ENCODE measurements at regions not wholly inside any gene's neighbourhood (a gene's known extent, or its start where the extent isn't known, plus 50 kb on each side); places are given as distances from the start of the nearest gene placed in this dataset.

DNA sequence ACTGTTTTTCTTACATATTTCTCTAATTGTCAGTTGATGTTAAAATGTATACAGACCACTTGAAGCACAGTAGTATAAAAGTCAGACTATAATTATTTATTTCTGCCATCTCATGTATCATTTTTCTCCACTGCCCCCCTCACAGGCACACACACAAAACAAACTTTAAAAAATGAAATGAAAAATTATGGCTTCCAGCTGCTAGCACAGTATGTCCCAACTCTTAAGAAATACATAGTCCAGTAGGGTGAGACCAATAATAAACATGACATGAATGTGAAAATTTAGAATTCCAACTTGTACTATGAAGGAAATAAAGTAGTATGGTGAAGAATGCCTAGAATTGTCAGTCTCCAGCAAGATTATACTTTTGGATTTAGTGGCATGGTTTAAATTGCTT is 1247.9 kb downstream of the JRKL start:
- no peaks in the 10 kb centered on the region for H3K36me3 Mint-ChIP-seq
- peaks cover 31% of the 10 kb centered on the region for H3K9me3 Mint-ChIP-seq
- DNase-seq, result no peak
- H3K27ac Mint-ChIP-seq, result no peak overlapping the region
- H3K4me3 Mint-ChIP-seq, result no peak overlapping the region
- POLR2A ChIA-PET, result no interaction called here
- CTCF ChIA-PET, result no interaction called here
- H3K4me1 Mint-ChIP-seq (ENCODE audit: low read depth), result no peaks in the 10 kb centered on the region
- intact Hi-C loops (cut with micrococcal nuclease), result no loop called here
- no peaks in the 10 kb centered on the region for H3K27me3 Mint-ChIP-seq

DNA sequence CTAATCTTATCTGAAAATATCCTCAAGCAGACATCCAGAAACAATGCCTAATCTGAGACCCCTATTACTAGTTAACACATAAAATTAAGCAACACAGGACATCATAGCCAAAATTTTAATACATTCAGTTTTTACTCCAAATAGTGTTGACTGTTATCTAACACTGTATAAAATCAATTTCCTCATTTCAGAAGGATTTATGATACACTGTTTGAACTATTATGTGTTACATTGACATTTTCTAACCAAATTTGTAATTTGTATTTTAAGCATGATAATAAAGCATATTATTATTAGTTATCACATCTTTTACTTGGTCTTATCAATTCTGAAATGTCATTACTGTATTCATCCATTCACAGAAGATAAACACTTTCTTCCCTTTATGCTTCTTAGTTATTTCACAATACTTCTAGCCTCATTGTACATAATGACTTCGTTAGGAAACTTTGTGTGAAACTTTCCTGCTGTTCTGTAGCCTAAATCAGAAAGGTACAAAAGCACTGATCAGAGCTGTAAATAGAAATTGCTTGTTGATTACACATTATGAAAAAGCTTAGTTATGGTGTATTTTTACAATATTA is 1248.9 kb downstream of the JRKL start:
- no peak for DNase-seq
- ChIA-PET POLR2A (no interaction called here), CTCF (no interaction called here)
- H3K36me3 Mint-ChIP-seq, result no peaks in the 10 kb centered on the region
- no peaks in the 10 kb centered on the region for H3K27me3 Mint-ChIP-seq
- no peak overlapping the region for H3K4me3 Mint-ChIP-seq
- H3K4me1 Mint-ChIP-seq (ENCODE audit: low read depth), result no peaks in the 10 kb centered on the region
- intact Hi-C loops (cut with micrococcal nuclease), result no loop called here
- H3K27ac Mint-ChIP-seq, result no peak overlapping the region
- peaks cover 24% of the 10 kb centered on the region for H3K9me3 Mint-ChIP-seq

DNA sequence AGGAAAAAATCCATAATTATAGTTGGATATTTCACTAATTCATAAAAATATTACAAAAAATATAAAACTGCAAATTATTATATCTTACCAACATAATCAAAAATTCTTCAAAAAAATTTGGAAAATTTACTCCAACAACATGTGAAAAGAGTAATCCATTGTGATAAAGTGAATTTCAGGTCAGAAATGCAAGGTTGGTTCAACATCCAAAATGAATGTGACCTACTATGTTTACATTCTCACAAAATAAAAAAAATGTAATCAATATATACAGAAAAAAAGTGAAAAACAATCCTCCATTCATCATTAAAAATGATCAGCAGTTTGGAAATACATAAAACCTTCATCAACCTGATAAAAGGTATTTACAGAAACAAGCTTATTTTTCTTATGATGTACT is 1252.2 kb downstream of the JRKL start:
- POLR2A ChIA-PET, result no interaction called here

DNA sequence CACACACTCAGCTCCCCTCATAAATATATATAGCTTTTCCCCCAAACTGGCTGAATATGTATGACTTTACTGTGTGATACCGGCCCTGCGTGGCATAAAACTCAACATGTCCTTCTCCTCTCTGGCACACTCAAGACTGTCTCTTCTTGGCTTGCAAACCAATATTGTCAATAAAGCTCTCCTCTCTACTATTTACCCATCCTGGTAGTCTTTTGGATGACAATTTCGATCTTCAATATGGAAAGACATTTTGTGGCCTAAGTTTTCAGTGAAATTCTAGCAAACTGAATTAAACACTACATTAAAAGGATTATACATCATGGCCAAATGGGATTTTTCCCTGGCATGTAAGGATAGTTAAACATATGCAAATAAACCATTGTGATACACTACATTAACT is 1255.9 kb downstream of the JRKL start:
- ChIA-PET CTCF (no interaction called here), POLR2A (no interaction called here)
- H3K36me3 Mint-ChIP-seq, result no peaks in the 10 kb centered on the region
- intact Hi-C loops (cut with micrococcal nuclease), result no loop called here
- H3K27me3 Mint-ChIP-seq, result no peaks in the 10 kb centered on the region
- no peak overlapping the region for H3K27ac Mint-ChIP-seq
- H3K4me1 Mint-ChIP-seq (ENCODE audit: low read depth), result no peaks in the 10 kb centered on the region
- no peak for DNase-seq
- no peak overlapping the region for H3K4me3 Mint-ChIP-seq
- peaks cover 24% of the 10 kb centered on the region for H3K9me3 Mint-ChIP-seq

More for the DNA sequence above, 1252.2 kb downstream of the JRKL start:
- CTCF ChIA-PET, result no interaction called here
- Mint-ChIP-seq H3K4me3 (no peak overlapping the region), H3K9me3 (peaks cover 23% of the 10 kb centered on the region), H3K27ac (no peak overlapping the region), H3K27me3 (no peaks in the 10 kb centered on the region), H3K4me1 (ENCODE audit: low read depth) (no peaks in the 10 kb centered on the region), H3K36me3 (no peaks in the 10 kb centered on the region)
- intact Hi-C loops (cut with micrococcal nuclease), result no loop called here
- DNase-seq, result no peak

DNA sequence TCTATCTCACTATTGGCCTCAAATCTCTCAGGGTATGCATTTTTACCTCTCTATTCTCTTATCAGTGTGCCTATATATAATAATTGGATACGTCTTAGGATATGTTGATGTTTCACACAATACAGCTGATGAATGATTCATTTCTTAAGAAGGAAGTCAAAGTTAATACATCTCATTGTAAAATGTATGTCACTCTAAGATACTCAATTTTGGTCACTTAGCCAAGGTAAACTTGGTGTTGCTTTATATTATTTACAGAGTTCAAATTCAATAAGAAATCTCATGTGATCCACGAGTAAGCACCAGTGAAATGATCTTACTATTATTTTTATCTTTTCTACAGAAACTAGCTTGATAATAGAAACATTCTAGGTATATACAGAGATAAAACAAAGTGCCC is 1266.5 kb downstream of the JRKL start:
- no peak overlapping the region for H3K4me3 Mint-ChIP-seq
- no peaks in the 10 kb centered on the region for H3K36me3 Mint-ChIP-seq
- DNase-seq, result no peak
- intact Hi-C loops (cut with micrococcal nuclease), result no loop called here
- H3K27ac Mint-ChIP-seq, result no peak overlapping the region
- CTCF ChIA-PET, result no interaction called here
- POLR2A ChIA-PET, result no interaction called here
- H3K9me3 Mint-ChIP-seq, result peaks cover 7% of the 10 kb centered on the region
- no peaks in the 10 kb centered on the region for H3K27me3 Mint-ChIP-seq
- no peaks in the 10 kb centered on the region for H3K4me1 Mint-ChIP-seq (ENCODE audit: low read depth)

DNA sequence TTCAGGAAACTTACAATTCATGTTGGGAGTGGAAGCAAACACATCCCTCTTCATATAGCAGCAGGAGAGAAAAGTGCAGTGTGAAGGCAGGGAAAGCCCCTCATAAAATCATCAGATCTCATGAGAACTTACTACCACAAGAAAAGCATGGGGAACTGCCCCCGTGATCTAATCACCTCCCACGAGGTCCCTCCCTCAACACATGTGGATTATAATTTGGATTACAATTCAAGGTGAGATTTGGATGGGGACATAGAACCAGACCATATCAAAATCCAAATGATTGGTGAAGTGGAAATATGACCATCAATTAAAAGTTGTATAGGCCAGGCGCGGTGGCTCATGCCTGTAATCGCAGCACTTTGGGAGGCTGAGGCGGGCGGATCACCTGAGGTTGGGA is 1268.0 kb downstream of the JRKL start:
- H3K27ac Mint-ChIP-seq, result no peak overlapping the region
- ChIA-PET POLR2A (interaction anchor here (0.7 kb wide), 1 partner anchor 46 kb away, joined by 3 read pairs; no protein-coding TSS in a partner anchor), CTCF (no interaction called here)
- H3K27me3 Mint-ChIP-seq, result no peaks in the 10 kb centered on the region
- H3K4me1 Mint-ChIP-seq (ENCODE audit: low read depth), result no peaks in the 10 kb centered on the region
- H3K36me3 Mint-ChIP-seq, result no peaks in the 10 kb centered on the region
- peaks cover 8% of the 10 kb centered on the region for H3K9me3 Mint-ChIP-seq
- H3K4me3 Mint-ChIP-seq, result no peak overlapping the region
- intact Hi-C loops (cut with micrococcal nuclease), result no loop called here
- no peak for DNase-seq

DNA sequence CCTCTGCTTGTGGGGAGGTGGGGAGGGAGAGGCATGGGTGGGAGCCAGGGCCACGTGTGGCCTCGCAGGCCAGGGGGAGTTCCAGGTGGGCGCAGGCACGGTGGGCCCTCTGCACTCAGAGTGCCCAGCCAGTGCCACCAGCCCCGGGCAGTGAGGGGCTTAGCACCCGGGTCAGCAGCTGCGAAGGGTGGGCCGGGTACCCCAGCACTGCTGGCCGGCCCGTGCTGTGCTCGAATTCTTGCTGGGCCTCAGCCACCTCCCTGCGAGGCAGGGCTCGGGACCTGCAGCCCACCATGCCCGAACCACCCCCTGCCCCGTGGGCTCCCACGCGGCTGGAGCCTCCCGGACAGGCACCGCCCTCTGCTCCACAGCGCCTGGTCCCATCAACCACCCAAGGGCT is 1277.2 kb downstream of the JRKL start:
- H3K4me3 Mint-ChIP-seq, result no peak overlapping the region
- peaks cover 6% of the 10 kb centered on the region for H3K9me3 Mint-ChIP-seq
- DNase-seq, result no peak
- no peaks in the 10 kb centered on the region for H3K36me3 Mint-ChIP-seq
- H3K27ac Mint-ChIP-seq, result no peak overlapping the region
- POLR2A ChIA-PET, result no interaction called here
- no peaks in the 10 kb centered on the region for H3K4me1 Mint-ChIP-seq (ENCODE audit: low read depth)
- no peaks in the 10 kb centered on the region for H3K27me3 Mint-ChIP-seq
- CTCF ChIA-PET, result no interaction called here
- intact Hi-C loops (cut with micrococcal nuclease), result no loop called here

DNA sequence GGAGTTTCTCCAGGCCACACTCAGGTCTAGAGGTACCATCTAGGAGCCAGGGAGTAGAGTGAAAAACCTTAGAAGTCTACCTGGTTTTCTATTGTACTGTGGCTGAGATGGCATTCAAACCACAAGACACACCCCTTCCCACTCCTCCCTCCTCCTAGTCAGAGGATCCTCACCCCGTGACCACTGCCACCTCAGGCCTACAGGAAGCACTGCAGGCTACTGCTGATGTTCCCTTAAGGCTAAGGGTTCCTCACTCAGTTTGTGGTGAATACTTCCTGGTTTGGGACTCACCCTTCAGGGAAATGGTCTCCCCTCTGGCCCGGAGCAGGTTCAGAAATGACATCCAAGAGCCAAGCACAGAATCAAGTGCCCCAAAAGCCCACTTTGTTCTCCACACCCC is 1293.9 kb downstream of the JRKL start:
- intact Hi-C loops (cut with micrococcal nuclease), result no loop called here
- no peak for DNase-seq

DNA sequence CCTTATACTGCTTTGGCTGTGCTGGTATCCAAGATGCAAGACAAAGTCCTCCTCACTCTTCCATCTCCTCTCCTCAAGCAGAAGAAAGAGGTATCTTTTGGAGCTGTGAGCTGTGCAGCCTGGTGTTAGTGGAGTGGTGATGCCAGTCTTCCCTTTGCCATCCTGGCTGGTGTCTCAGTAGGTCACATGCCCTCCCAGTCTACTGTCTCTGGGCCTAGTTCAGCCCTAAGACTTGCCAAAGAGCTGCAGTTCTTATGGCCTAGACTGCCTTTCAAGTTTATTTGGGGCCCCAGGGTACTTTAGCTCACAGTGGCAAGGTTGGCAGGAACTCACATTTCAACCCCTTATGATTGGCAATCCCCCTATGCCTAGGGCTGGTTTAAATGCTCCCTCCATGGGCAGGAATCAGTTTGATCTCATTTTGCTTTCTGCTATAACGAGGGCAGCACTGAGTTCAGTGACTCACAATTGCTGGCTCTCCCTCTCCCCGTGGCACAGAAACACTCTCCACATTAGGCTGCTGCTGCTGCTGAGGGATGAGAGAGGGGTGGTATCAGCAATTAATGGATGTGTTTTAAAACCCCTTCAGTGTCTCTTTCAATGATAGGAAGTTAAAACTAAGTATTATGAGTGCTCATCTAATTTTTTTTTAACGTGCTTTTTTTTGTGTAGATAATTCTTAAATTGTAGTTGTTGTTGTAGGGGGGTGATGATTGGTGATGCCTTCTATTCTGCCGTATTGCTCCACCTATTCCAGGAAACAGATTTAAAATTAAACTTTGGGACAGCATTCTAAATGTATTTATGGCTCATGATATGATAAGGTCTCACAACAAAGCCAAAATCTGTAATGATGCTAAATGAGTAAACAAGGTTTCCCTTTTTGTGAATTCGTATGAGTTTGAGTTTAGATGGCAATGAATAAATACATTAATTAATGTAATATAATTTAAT is 1295.0 kb downstream of the JRKL start:
- intact Hi-C loops (cut with micrococcal nuclease), result no loop called here
- no peaks in the 10 kb centered on the region for H3K4me1 Mint-ChIP-seq (ENCODE audit: low read depth)
- no peak overlapping the region for H3K27ac Mint-ChIP-seq
- no peak for DNase-seq
- H3K27me3 Mint-ChIP-seq, result no peaks in the 10 kb centered on the region
- ChIA-PET POLR2A (no interaction called here), CTCF (no interaction called here)
- peaks cover 16% of the 10 kb centered on the region for H3K9me3 Mint-ChIP-seq
- H3K36me3 Mint-ChIP-seq, result no peaks in the 10 kb centered on the region
- no peak overlapping the region for H3K4me3 Mint-ChIP-seq

More for the DNA sequence above, 1293.9 kb downstream of the JRKL start:
- H3K4me3 Mint-ChIP-seq, result no peak overlapping the region
- ChIA-PET CTCF (no interaction called here), POLR2A (no interaction called here)
- H3K36me3 Mint-ChIP-seq, result no peaks in the 10 kb centered on the region
- H3K9me3 Mint-ChIP-seq, result peaks cover 14% of the 10 kb centered on the region
- no peaks in the 10 kb centered on the region for H3K27me3 Mint-ChIP-seq
- H3K4me1 Mint-ChIP-seq (ENCODE audit: low read depth), result no peaks in the 10 kb centered on the region
- no peak overlapping the region for H3K27ac Mint-ChIP-seq

DNA sequence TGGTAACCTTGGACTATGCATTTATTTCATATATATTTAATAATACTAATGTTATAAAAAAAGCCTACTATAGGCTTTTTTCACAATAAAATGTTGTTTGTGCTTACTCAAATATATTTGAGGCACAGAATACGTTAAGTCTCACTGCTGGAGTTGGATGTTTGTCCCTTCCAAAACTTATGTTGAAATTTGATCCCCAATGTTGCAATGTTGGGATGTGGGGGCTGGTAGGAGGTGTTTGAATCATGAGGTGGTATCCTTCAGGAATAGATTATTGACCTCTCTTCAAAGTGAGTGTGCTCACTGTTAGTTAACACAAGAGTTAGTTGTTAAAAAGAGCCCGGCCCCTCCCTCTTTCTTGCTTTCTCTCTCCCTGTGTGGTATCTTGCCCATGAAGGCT is 1295.9 kb downstream of the JRKL start:
- Mint-ChIP-seq H3K36me3 (no peaks in the 10 kb centered on the region), H3K27ac (no peak overlapping the region), H3K9me3 (peaks cover 13% of the 10 kb centered on the region), H3K4me3 (no peak overlapping the region), H3K4me1 (ENCODE audit: low read depth) (no peaks in the 10 kb centered on the region), H3K27me3 (no peaks in the 10 kb centered on the region)
- ChIA-PET CTCF (no interaction called here), POLR2A (no interaction called here)
- intact Hi-C loops (cut with micrococcal nuclease), result no loop called here
- no peak for DNase-seq

DNA sequence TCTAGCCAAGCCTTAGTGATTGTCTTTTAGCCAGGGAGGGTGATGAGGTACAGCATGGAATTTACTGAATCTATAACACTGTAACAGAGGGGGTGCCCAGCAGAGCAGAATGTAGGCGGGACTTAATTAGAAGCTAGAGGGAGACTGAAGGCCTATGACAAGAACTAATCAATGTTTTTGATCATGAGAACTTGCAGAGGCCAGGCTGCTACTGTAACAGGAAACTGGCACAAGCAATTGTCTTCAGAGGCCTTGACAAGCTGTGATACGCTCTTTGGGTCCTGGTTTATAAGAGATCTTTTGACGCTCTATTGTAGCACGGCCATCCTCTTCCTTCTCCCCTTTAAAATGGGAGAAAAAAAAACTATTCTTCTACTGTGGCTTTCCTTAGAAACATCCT is 1297.3 kb downstream of the JRKL start:
- Mint-ChIP-seq H3K27me3 (no peaks in the 10 kb centered on the region), H3K9me3 (peaks cover 13% of the 10 kb centered on the region), H3K4me1 (ENCODE audit: low read depth) (no peaks in the 10 kb centered on the region), H3K36me3 (no peaks in the 10 kb centered on the region), H3K4me3 (no peak overlapping the region), H3K27ac (no peak overlapping the region)
- intact Hi-C loops (cut with micrococcal nuclease), result no loop called here
- ChIA-PET CTCF (no interaction called here), POLR2A (no interaction called here)
- no peak for DNase-seq

DNA sequence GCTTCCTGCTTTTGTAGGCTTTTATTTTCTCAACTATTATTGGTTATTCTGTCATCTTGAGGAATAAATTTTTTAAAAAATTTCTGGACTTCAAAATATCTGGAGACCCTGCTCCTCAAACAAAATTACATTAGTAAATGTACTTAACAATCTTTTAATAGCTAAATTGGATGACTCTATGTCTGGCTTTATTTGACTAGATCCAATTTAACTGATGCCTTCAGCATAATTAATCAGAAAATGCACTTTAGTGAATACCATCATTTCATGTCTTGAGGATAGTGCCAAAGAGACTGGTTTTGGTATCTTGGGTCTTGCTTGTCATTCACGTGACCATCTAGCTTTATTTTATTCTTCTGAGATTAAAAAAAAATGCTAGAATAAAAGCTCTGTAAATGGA is 1301.2 kb downstream of the JRKL start:
- no peak overlapping the region for H3K27ac Mint-ChIP-seq
- H3K9me3 Mint-ChIP-seq, result peaks cover 22% of the 10 kb centered on the region
- no peak overlapping the region for H3K4me3 Mint-ChIP-seq
- H3K36me3 Mint-ChIP-seq, result no peaks in the 10 kb centered on the region
- POLR2A ChIA-PET, result no interaction called here
- no peaks in the 10 kb centered on the region for H3K4me1 Mint-ChIP-seq (ENCODE audit: low read depth)
- H3K27me3 Mint-ChIP-seq, result no peaks in the 10 kb centered on the region
- intact Hi-C loops (cut with micrococcal nuclease), result no loop called here
- CTCF ChIA-PET, result no interaction called here
- no peak for DNase-seq

DNA sequence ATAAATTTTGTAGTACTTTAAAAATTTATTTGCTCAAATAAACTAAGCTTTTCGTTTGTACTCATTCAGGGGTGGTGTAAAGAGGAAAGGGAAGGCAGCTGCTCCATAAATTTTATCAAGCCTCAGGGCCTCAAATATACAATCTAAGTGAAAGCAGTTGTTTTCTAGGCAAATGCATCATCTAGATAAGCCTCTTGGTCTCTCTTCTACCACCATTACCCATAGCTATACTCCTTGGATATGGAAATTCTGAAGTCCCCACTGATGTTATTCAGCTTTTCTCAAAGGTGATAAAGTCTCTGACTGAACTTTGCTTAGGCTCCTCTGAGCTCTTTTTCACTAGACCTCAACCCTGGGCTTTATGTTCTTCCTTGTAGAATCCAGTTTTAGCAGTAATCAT is 1313.1 kb downstream of the JRKL start:
- H3K27me3 Mint-ChIP-seq, result no peaks in the 10 kb centered on the region
- POLR2A ChIA-PET, result no interaction called here
- peaks cover 3% of the 10 kb centered on the region for H3K9me3 Mint-ChIP-seq

More for the DNA sequence above, 1313.1 kb downstream of the JRKL start:
- H3K4me3 Mint-ChIP-seq, result no peak overlapping the region
- intact Hi-C loops (cut with micrococcal nuclease), result no loop called here
- no peaks in the 10 kb centered on the region for H3K36me3 Mint-ChIP-seq
- no peak overlapping the region for H3K27ac Mint-ChIP-seq
- no peak for DNase-seq
- CTCF ChIA-PET, result no interaction called here
- no peaks in the 10 kb centered on the region for H3K4me1 Mint-ChIP-seq (ENCODE audit: low read depth)

All from activated CD4-positive, alpha-beta memory T cell treated with anti-CD3 and anti-CD28 coated beads for 36 hours (primary cell).